Testis (tissue), 2 donors: ENCODE measurements at regions not wholly inside any gene's neighbourhood (a gene's known extent, or its start where the extent isn't known, plus 50 kb on each side); places are given as distances from the start of the nearest gene placed in this dataset.

ENCODE experiments used
- DNase-seq: peaks from one replicate; pipeline ENCODE4 v3.0.0-alpha.2; 2019
- H3K27ac ChIP-seq, 2 donors: fragments of 200-600 bp; sonication (generic); one replicate each; pipeline ENCODE4 v1.5.1; 2019
- H3K27me3 ChIP-seq: fragments of 200-600 bp; sonication (generic); one replicate; pipeline ENCODE4 v1.5.1; 2019
- H3K36me3 ChIP-seq: fragments of 200-600 bp; sonication (generic); one replicate; pipeline ENCODE4 v1.5.1; 2017; ENCODE audit warnings: low read depth; ENCODE audit errors: missing control alignments
- H3K4me1 ChIP-seq: fragments of 200-600 bp; sonication (generic); one replicate; pipeline ENCODE4 v1.5.1; 2019
- H3K4me3 ChIP-seq, 2 donors: fragments of 200-600 bp; sonication (generic); one replicate each; pipeline ENCODE4 v1.5.1; 2017 to 2019
- H3K9me3 ChIP-seq: fragments of 200-600 bp; sonication (generic); one replicate; pipeline ENCODE4 v1.5.1; 2017
- POLR2A ChIP-seq: fragments of 450-650 bp; IDR thresholded peaks from one replicate; pipeline ENCODE4 v1.6.1; 2017; ENCODE audit warnings: antibody characterized with exemption, mild to moderate bottlenecking, moderate library complexity
- WGBS, 2 donors: methylation state at CpG; one replicate each; pipeline ENCODE4 v1.1.5; 2018; 5-methylcytosine and 5-hydroxymethylcytosine counted together
- intact Hi-C: fragments of 100-400 bp; cut with DNase I; formaldehyde crosslinking; loops from one replicate; pipeline ENCODE4 v1.15.1; 2023; ENCODE audit warnings: low total_unique reads
- TF ChIP-seq, protein P1 (sequence below), 3 experiments: fragments of 450-650 bp in 2 of 3; fragments of 200-600 bp in 1 of 3; sonication (generic) in 1 of 3; IDR thresholded peaks; one replicate each; pipeline ENCODE4 v1.5.1; 2016 to 2019; ENCODE audit warnings: antibody characterized with exemption in 3 of 3, mild to moderate bottlenecking in 2 of 3, moderate library complexity in 1 of 3

DNA sequence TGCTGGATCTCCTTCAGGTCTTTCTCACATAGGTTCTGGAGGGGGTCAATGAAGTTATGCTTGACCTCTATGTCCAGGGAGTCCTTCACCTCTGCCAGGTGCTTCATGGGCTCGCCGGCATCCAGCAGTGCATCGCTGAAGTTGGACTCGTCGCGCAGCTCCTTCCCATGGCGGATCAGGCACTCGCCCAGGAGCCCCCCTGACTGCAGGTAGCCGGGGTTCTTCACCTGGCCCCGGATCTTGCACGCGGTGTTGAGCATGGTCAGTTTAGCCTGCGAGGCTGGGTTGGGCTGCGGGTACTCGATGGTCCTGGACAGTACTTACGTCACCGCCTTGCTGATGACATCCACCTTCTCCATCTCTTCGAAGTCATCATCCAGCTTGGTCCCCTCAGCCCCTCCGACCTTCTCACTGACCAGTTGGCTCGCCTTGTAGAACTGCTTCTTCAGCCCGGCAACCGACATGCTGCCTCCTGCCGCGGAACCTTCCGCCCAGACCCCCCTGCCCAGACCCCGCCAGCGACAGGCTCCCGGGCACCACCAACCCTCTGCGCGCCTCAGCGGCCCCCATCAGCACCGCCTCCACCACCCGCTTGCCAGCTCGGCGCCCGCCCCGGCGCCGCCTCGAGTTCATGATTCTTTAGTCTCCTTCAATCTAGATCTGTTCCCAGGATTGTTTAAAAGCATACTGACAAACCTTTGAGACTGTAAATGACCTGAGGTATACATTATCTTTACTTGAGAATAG, 99.8 kb downstream of the KPNA2 start:
- Histone ChIP-seq H3K4me3 (no peak overlapping the region), H3K9me3 (no peaks in the 10 kb centered on the region), H3K27ac (no peak overlapping the region), H3K36me3 (no peaks in the 10 kb centered on the region), H3K4me1 (peaks cover 3% of the 10 kb centered on the region), H3K27me3 (no peaks in the 10 kb centered on the region)
- DNase-seq = no peak
- intact Hi-C loops = no loop called here
- TF ChIP-seq, protein P1, sequence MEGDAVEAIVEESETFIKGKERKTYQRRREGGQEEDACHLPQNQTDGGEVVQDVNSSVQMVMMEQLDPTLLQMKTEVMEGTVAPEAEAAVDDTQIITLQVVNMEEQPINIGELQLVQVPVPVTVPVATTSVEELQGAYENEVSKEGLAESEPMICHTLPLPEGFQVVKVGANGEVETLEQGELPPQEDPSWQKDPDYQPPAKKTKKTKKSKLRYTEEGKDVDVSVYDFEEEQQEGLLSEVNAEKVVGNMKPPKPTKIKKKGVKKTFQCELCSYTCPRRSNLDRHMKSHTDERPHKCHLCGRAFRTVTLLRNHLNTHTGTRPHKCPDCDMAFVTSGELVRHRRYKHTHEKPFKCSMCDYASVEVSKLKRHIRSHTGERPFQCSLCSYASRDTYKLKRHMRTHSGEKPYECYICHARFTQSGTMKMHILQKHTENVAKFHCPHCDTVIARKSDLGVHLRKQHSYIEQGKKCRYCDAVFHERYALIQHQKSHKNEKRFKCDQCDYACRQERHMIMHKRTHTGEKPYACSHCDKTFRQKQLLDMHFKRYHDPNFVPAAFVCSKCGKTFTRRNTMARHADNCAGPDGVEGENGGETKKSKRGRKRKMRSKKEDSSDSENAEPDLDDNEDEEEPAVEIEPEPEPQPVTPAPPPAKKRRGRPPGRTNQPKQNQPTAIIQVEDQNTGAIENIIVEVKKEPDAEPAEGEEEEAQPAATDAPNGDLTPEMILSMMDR (IDR thresholded peaks at IDR 0.05) = no peak
- no peak for TF ChIP-seq POLR2A
- 74 to 79% methylated on average over 29 to 40 of the region's 40 CpGs for WGBS, 2 donors

DNA sequence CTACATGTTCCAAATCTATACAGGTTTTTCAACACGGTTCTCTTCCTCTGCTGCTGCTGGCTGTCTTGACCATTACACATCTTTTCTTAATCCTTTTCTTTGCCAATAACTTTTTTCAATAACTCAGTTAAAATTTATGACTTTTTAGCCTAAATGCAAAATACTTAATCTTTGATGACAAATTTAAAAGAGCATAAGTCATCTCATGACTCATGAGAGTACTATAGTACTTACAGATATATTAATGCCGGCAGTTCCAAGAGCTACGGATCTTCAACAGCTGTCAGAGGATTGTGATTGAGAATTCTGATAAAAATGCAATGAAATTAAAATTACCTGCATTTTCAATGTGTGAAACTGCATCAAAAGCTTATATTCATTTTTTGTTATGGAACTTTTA, 105.5 kb downstream of the KPNA2 start:
- 93 to 94% methylated on average over 3 of the region's 3 CpGs for WGBS, 2 donors
- H3K9me3 ChIP-seq = no peaks in the 10 kb centered on the region
- DNase-seq = no peak
- no peak overlapping the region for H3K27ac ChIP-seq
- TF ChIP-seq, protein P1 (IDR thresholded peaks at IDR 0.05) = no peak
- TF ChIP-seq POLR2A = no peak
- no peaks in the 10 kb centered on the region for H3K27me3 ChIP-seq
- intact Hi-C loops = no loop called here
- H3K4me3 ChIP-seq = no peak overlapping the region
- no peaks in the 10 kb centered on the region for H3K36me3 ChIP-seq
- no peaks in the 10 kb centered on the region for H3K4me1 ChIP-seq

DNA sequence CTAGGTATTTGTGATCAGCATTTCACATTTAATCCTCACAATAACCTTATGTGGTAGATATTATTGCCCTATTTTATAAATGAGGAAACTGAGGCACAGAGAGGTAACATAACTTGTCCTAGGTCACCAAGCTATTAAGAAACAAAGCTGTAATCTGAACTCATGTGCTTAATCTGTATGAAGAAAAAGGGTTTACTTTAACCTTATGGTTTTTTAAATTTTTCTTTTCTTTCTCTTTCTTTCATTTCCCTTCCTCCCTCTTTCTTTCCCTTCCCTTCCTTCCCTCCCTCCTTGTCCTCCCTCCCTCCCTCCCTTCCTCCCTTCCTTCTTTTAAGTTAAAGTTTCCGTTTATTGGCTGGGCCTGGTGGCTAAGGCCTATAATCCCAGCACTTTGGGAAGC, 105.2 kb upstream of the AMZ2 start:
- H3K27me3 ChIP-seq = no peaks in the 10 kb centered on the region
- intact Hi-C loops = no loop called here
- no peak overlapping the region for H3K27ac ChIP-seq
- WGBS, 2 donors = 81% methylated on average over 1 of the region's 1 CpG; no CpG with 5 or more reads in 1 of the 2 donors
- TF ChIP-seq, protein P1 (IDR thresholded peaks at IDR 0.05) = no peak
- TF ChIP-seq POLR2A = no peak
- no peak for DNase-seq
- H3K4me1 ChIP-seq = no peaks in the 10 kb centered on the region
- H3K4me3 ChIP-seq = no peak overlapping the region
- no peaks in the 10 kb centered on the region for H3K36me3 ChIP-seq
- no peaks in the 10 kb centered on the region for H3K9me3 ChIP-seq

DNA sequence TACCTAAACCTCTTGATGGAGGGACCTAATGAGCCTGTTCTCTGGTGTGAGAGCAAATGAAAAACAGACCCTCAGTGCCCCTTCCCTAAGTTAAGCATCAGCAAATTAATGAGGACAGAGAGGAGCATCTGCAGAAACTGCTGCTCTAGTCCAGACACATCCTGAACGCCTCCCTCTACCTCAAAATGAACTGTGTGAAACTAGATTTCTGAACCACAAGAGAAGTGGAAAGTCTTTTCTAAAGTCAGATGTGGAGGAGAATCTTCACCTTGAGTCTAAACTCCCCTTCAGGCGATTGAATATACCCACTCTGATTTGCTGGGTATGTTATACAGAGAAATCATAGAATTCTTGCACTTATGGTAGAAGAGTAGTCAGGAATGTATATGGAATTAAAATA, 104.4 kb upstream of the AMZ2 start:
- TF ChIP-seq POLR2A = no peak
- TF ChIP-seq, protein P1 (IDR thresholded peaks at IDR 0.05) = no peak
- WGBS, 2 donors = 92 to 96% methylated on average over 2 of the region's 2 CpGs
- intact Hi-C loops = no loop called here
- Histone ChIP-seq H3K4me1 (no peaks in the 10 kb centered on the region), H3K27ac (no peak overlapping the region), H3K4me3 (no peak overlapping the region), H3K27me3 (no peaks in the 10 kb centered on the region), H3K9me3 (no peaks in the 10 kb centered on the region), H3K36me3 (no peaks in the 10 kb centered on the region)
- DNase-seq = no peak

DNA sequence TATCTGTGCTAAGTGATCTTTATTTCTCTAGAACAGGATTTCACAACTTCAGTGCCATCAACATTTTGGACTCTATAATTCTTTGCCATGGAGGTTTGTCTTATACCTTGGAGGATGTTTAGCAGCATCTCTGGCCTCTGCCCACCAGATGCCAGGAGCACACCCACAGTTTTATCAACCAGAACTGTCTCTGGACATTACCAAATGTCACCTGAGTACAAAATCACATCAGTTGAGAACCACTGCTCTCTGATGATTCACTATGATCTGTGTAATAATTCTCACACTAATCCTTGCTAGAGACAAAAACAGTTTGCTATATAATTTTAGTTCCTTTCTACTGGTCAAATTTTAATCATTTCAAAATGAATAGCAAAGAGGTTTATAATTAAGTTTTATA, 102.8 kb upstream of the AMZ2 start:
- intact Hi-C loops = no loop called here
- H3K4me1 ChIP-seq = no peaks in the 10 kb centered on the region
- no peaks in the 10 kb centered on the region for H3K9me3 ChIP-seq
- no peaks in the 10 kb centered on the region for H3K36me3 ChIP-seq
- H3K27me3 ChIP-seq = no peaks in the 10 kb centered on the region
- H3K27ac ChIP-seq = no peak overlapping the region
- H3K4me3 ChIP-seq = no peak overlapping the region
- TF ChIP-seq POLR2A = no peak
- TF ChIP-seq, protein P1 (IDR thresholded peaks at IDR 0.05) = no peak
- DNase-seq = no peak
